ENCODE measurements at regions not wholly inside any gene's neighbourhood (a gene's known extent, or its start where the extent isn't known, plus 50 kb on each side); places are given as distances from the start of the nearest gene placed in this dataset.

- no peak for DNase-seq
Observed at GRCh38 chr3:87175732-87176131, 51.4 kb upstream of the CHMP2B start.

GRCh38 chr3:87173776-87174175, 53.3 kb upstream of the CHMP2B start:
- no peak for DNase-seq

- DNase-seq = no peak
Observed at GRCh38 chr3:87173071-87173470, 54.0 kb upstream of the CHMP2B start.

GRCh38 chr3:87167628-87168456, 59.3 kb upstream of the CHMP2B start:
- DNase-seq = no peak

GRCh38 chr3:87164245-87164644, 62.9 kb upstream of the CHMP2B start:
- no peak for DNase-seq

- no peak for DNase-seq
Observed at GRCh38 chr3:87161851-87162250, 65.3 kb upstream of the CHMP2B start.

GRCh38 chr3:87161417-87161816, 65.7 kb upstream of the CHMP2B start:
- DNase-seq = no peak

GRCh38 chr3:87161013-87161412, 66.1 kb upstream of the CHMP2B start:
- no peak for DNase-seq

GRCh38 chr3:87158823-87159222, 68.3 kb upstream of the CHMP2B start:
- no peak for DNase-seq

- DNase-seq = no peak
Observed at GRCh38 chr3:87148020-87148419, 79.1 kb upstream of the CHMP2B start.

- no peak for DNase-seq
Observed at GRCh38 chr3:87147562-87147961, 79.5 kb upstream of the CHMP2B start.

GRCh38 chr3:87145553-87145952, 81.6 kb upstream of the CHMP2B start:
- DNase-seq = no peak

GRCh38 chr3:87136066-87136596, 91.0 kb upstream of the CHMP2B start:
- no peak for DNase-seq

- no peak for DNase-seq
Observed at GRCh38 chr3:87135412-87135811, 91.7 kb upstream of the CHMP2B start.

GRCh38 chr3:87132801-87133200, 94.3 kb upstream of the CHMP2B start:
- DNase-seq = no peak

GRCh38 chr3:87128006-87128405, 99.1 kb upstream of the CHMP2B start:
- no peak for DNase-seq

- DNase-seq = no peak
Observed at GRCh38 chr3:87127281-87127680, 99.8 kb upstream of the CHMP2B start.

- no peak for DNase-seq
Observed at GRCh38 chr3:87126321-87126720, 100.8 kb upstream of the CHMP2B start.

GRCh38 chr3:87125116-87125515, 102.0 kb upstream of the CHMP2B start:
- DNase-seq = no peak

GRCh38 chr3:87122766-87123165, 104.3 kb upstream of the CHMP2B start:
- DNase-seq = no peak

- DNase-seq = no peak
Observed at GRCh38 chr3:87121856-87122255, 105.3 kb upstream of the CHMP2B start.

- no peak for DNase-seq
Observed at GRCh38 chr3:87120881-87121280, 106.2 kb upstream of the CHMP2B start.

- DNase-seq = no peak
Observed at GRCh38 chr3:87120236-87120635, 106.9 kb upstream of the CHMP2B start.

- DNase-seq = no peak
Observed at GRCh38 chr3:87109465-87109864, 117.6 kb upstream of the CHMP2B start.
